ENCODE measurements at regions not wholly inside any gene's neighbourhood (a gene's known extent, or its start where the extent isn't known, plus 50 kb on each side); places are given as distances from the start of the nearest gene placed in this dataset.
"Not testable (repeated sequence)": the region's sequence is repeated elsewhere in the genome, so short reads cannot be mapped to it uniquely, and the experiment has no call there.

GRCh38 chrX:130467936-130468335, 66.1 kb downstream of the RBMX2 start:
- DNase-seq (ENCODE audit: low spot score), result no peak
- no peak for TF ChIP-seq CTCF (IDR thresholded peaks at IDR 0.05; ENCODE audit: extremely low read depth, missing control alignments)

GRCh38 chrX:130468395-130468923, 66.7 kb downstream of the RBMX2 start:
- TF ChIP-seq CTCF (IDR thresholded peaks at IDR 0.05; ENCODE audit: extremely low read depth, missing control alignments), result no peak

GRCh38 chrX:130482871-130483270, 81.1 kb downstream of the RBMX2 start:
- TF ChIP-seq CTCF (IDR thresholded peaks at IDR 0.05; ENCODE audit: extremely low read depth, missing control alignments), result no peak
- no peak for DNase-seq (ENCODE audit: low spot score)

More at GRCh38 chrX:130468395-130468923, 66.7 kb downstream of the RBMX2 start:
- DNase-seq (ENCODE audit: low spot score), result no peak

GRCh38 chrX:130485870-130486269, 84.1 kb downstream of the RBMX2 start:
- TF ChIP-seq CTCF (IDR thresholded peaks at IDR 0.05; ENCODE audit: extremely low read depth, missing control alignments), result no peak
- DNase-seq (ENCODE audit: low spot score), result no peak

- not testable (repeated sequence) for DNase-seq (ENCODE audit: low spot score)
These were observed 93.7 kb downstream of the RBMX2 start for GRCh38 chrX:130495502-130495901.

GRCh38 chrX:130497531-130497930, 95.7 kb downstream of the RBMX2 start:
- TF ChIP-seq CTCF (IDR thresholded peaks at IDR 0.05; ENCODE audit: extremely low read depth, missing control alignments), result no peak

GRCh38 chrX:130498653-130499274, 97.0 kb downstream of the RBMX2 start:
- no peak for TF ChIP-seq CTCF (IDR thresholded peaks at IDR 0.05; ENCODE audit: extremely low read depth, missing control alignments)
- DNase-seq (ENCODE audit: low spot score), result no peak

More at GRCh38 chrX:130497531-130497930, 95.7 kb downstream of the RBMX2 start:
- no peak for DNase-seq (ENCODE audit: low spot score)

- no peak for TF ChIP-seq CTCF (IDR thresholded peaks at IDR 0.05; ENCODE audit: extremely low read depth, missing control alignments)
- no peak for DNase-seq (ENCODE audit: low spot score)
These were observed 100.3 kb downstream of the RBMX2 start for GRCh38 chrX:130502016-130502570.

All from GM20000 (cell line).